Activated CD4-positive, alpha-beta T cell treated with anti-CD3 and anti-CD28 coated beads, Interleukin-2, Interleukin-6, amounts not matched to agents 100 ng/mL and 50 ng/mL, durations not matched to agents 16 hours and 8 hours (primary cell): ENCODE measurements at regions not wholly inside any gene's neighbourhood (a gene's known extent, or its start where the extent isn't known, plus 50 kb on each side); places are given as distances from the start of the nearest gene placed in this dataset.

Experiments used
- DNase-seq: peaks from one replicate; pipeline ENCODE4 v3.0.0-alpha.2; 2020

- DNase-seq, result no peak
Measured at GRCh38 chr7:25559581-25560367, 331.5 kb upstream of the NPVF start.

- no peak for DNase-seq
Measured at GRCh38 chr7:25562673-25563182, 334.4 kb upstream of the NPVF start.

GRCh38 chr7:25565002-25565401, 336.7 kb upstream of the NPVF start:
- DNase-seq, result no peak

- peak; percentile 68 for DNase-seq
Measured at GRCh38 chr7:25565949-25566348, 337.7 kb upstream of the NPVF start.

GRCh38 chr7:25567430-25567829, 339.1 kb upstream of the NPVF start:
- DNase-seq, result no peak

- no peak for DNase-seq
Measured at GRCh38 chr7:25569765-25570164, 341.5 kb upstream of the NPVF start.

- DNase-seq, result no peak
Measured at GRCh38 chr7:25572423-25572822, 344.1 kb upstream of the NPVF start.

GRCh38 chr7:25574828-25575227, 346.5 kb upstream of the NPVF start:
- DNase-seq, result no peak

GRCh38 chr7:25575634-25576033, 347.3 kb upstream of the NPVF start:
- DNase-seq, result no peak

- DNase-seq, result no peak
Measured at GRCh38 chr7:25578991-25579777, 350.9 kb upstream of the NPVF start.

- no peak for DNase-seq
Measured at GRCh38 chr7:25579778-25580075, 351.4 kb upstream of the NPVF start.

GRCh38 chr7:25580141-25580540, 351.9 kb upstream of the NPVF start:
- no peak for DNase-seq

- no peak for DNase-seq
Measured at GRCh38 chr7:25583621-25584020, 355.3 kb upstream of the NPVF start.

- no peak for DNase-seq
Measured at GRCh38 chr7:25584112-25584938, 356.0 kb upstream of the NPVF start.

GRCh38 chr7:25586513-25586912, 358.2 kb upstream of the NPVF start:
- no peak for DNase-seq

GRCh38 chr7:25594122-25594521, 365.8 kb upstream of the NPVF start:
- DNase-seq, result no peak

- DNase-seq, result no peak
Measured at GRCh38 chr7:25594728-25595127, 366.4 kb upstream of the NPVF start.

GRCh38 chr7:25595996-25596395, 367.7 kb upstream of the NPVF start:
- no peak for DNase-seq

GRCh38 chr7:25596443-25596842, 368.2 kb upstream of the NPVF start:
- no peak for DNase-seq

GRCh38 chr7:25597946-25598345, 369.7 kb upstream of the NPVF start:
- DNase-seq, result peak; percentile 30

GRCh38 chr7:25598765-25599164, 370.5 kb upstream of the NPVF start:
- DNase-seq, result no peak

GRCh38 chr7:25600262-25600920, 372.1 kb upstream of the NPVF start:
- DNase-seq, result no peak
